K562 (cell line): ENCODE measurements at regions not wholly inside any gene's neighbourhood (a gene's known extent, or its start where the extent isn't known, plus 50 kb on each side); places are given as distances from the start of the nearest gene placed in this dataset.

Source experiments
- ATAC-seq: fragments of 200-7000 bp; cut with Tn5 transposase; 3 replicates; pipeline ENCODE4 v1.9.1; 2020; ENCODE audit warnings: moderate library complexity
- BruUV-seq: library from RNA; stranded (reverse); fragments of 400-500 nt; replicated peaks from 2 replicates; lab custom pipeline; 2021; lab: Mats Ljungman, UMichigan
- CTCF ChIA-PET: fragments of 300-600 bp; formaldehyde crosslinking; extraction: SDS; loops from one replicate; lab custom pipeline; 2021; ENCODE audit warnings: low intra/inter-chr PET ratio; lab: Yijun Ruan, JAX
- POLR2A ChIA-PET: fragments of 300-600, 350-650 bp; sonication (Branson Sonifier 250); formaldehyde crosslinking; extraction: SDS; loops from one replicate; lab custom pipeline; 2021; ENCODE audit warnings: antibody characterized with exemption, inconsistent platforms; lab: Yijun Ruan, JAX
- DNase-seq, 4 experiments: peaks; one replicate each; pipeline versions ENCODE4 v3.0.0 to v3.0.0-alpha.2; 2011 to 2018; ENCODE audit warnings: low spot score in 3 of 4, mixed read lengths in 3 of 4; ENCODE audit errors: extremely low read depth in 1 of 4
- FAIRE-seq: peaks from 2 replicates; lab custom pipeline; 2011; peaks lifted over from hg19 to GRCh38; lab: Jason Lieb, UNC
- H2AFZ ChIP-seq: 2 replicates; pipeline ENCODE4 v1.6.0; 2011; ENCODE audit warnings: low read depth, low read length, control low read depth, inconsistent platforms
- H3K27ac ChIP-seq: fragments of 200-600 bp; 3 replicates; pipeline ENCODE4 v1.8.0; 2011; ENCODE audit warnings: low read depth, mild to moderate bottlenecking, control low read depth, inconsistent platforms, low read length, moderate library complexity, mixed read lengths; ENCODE audit errors: extremely low read depth
- H3K27me3 ChIP-seq, 2 experiments: fragments of 300-600 bp in 1 of 2; 2 replicates in 1 of 2; 3 replicates in 1 of 2; pipeline versions ENCODE4 v1.6.0 to v1.8.0; 2011; ENCODE audit warnings: inconsistent platforms in 2 of 2, low read length in 2 of 2, mild to moderate bottlenecking in 1 of 2, mixed read lengths in 1 of 2, moderate library complexity in 1 of 2; ENCODE audit not compliant: control insufficient read depth in 2 of 2, insufficient read depth in 2 of 2
- H3K36me3 ChIP-seq: fragments of 300-600 bp; 3 replicates; pipeline ENCODE4 v1.8.0; 2011; ENCODE audit warnings: mild to moderate bottlenecking, low read length, inconsistent platforms; ENCODE audit not compliant: control insufficient read depth, insufficient read depth
- H3K4me1 ChIP-seq, 2 experiments: fragments of 200-600 bp in 1 of 2; replicated peaks in 1 of 2; 2 replicates in 1 of 2; 3 replicates in 1 of 2; pipeline versions ENCODE4 v1.5.1 to v1.8.0; 2011; ENCODE audit warnings: inconsistent platforms in 2 of 2, low read length in 2 of 2, mild to moderate bottlenecking in 1 of 2, mixed read lengths in 1 of 2, moderate library complexity in 1 of 2; ENCODE audit not compliant: control insufficient read depth in 2 of 2, insufficient read depth in 2 of 2
- H3K4me2 ChIP-seq: 2 replicates; pipeline ENCODE4 v1.6.1; 2011; ENCODE audit warnings: low read length, control low read depth, inconsistent platforms, mixed read lengths; ENCODE audit not compliant: insufficient read depth
- H3K4me3 ChIP-seq: fragments of 200-600 bp; sonication (generic), shearing (Covaris generic); 2 replicates; pipeline ENCODE4 v1.5.1; 2016; ENCODE audit warnings: control low read depth, inconsistent platforms
- H3K79me2 ChIP-seq: fragments of 200-600 bp; 3 replicates; pipeline ENCODE4 v1.8.0; 2011; ENCODE audit warnings: low read length, inconsistent platforms; ENCODE audit not compliant: control insufficient read depth, insufficient read depth
- H3K9ac ChIP-seq, 2 experiments: 2 replicates each; pipeline versions ENCODE4 v1.6.0 to v1.6.1; 2011; ENCODE audit warnings: low read depth in 2 of 2, low read length in 2 of 2, control low read depth in 1 of 2, inconsistent platforms in 1 of 2, mild to moderate bottlenecking in 1 of 2, mixed read lengths in 1 of 2; ENCODE audit not compliant: insufficient read depth in 1 of 2
- H3K9me1 ChIP-seq: one replicate; pipeline ENCODE4 v1.6.0; 2011; ENCODE audit warnings: inconsistent platforms, mild to moderate bottlenecking, low read length, moderate library complexity; ENCODE audit not compliant: control insufficient read depth, insufficient read depth
- H3K9me3 ChIP-seq: replicated peaks from 2 replicates; pipeline ENCODE4 v1.5.1; 2011; ENCODE audit warnings: low read depth, low read length, inconsistent platforms; ENCODE audit not compliant: control insufficient read depth, insufficient read depth
- H4K20me1 ChIP-seq: replicated peaks from 2 replicates; pipeline ENCODE4 v1.6.1; 2011; ENCODE audit warnings: low read length, inconsistent platforms, mixed read lengths; ENCODE audit not compliant: control insufficient read depth, insufficient read depth
- ARNT ChIP-seq, 2 experiments: fragments of 450-650 bp; IDR thresholded peaks; 2 replicates each; pipeline ENCODE4 v1.6.1; 2016; ENCODE audit warnings: mild to moderate bottlenecking in 1 of 2
- CREB1 ChIP-seq, 2 experiments: sonication (generic) in 1 of 2; formaldehyde crosslinking in 1 of 2; IDR thresholded peaks; 2 replicates each; pipeline versions ENCODE4 v1.6.1 to v1.8.0; 2012 to 2022; ENCODE audit warnings: inconsistent platforms in 1 of 2, mild to moderate bottlenecking in 1 of 2, missing genetic modification reagents in 1 of 2, moderate library complexity in 1 of 2
- FOXP4 ChIP-seq: sonication (generic); formaldehyde crosslinking; IDR thresholded peaks from 2 replicates; pipeline ENCODE4 v1.8.0; 2022; ENCODE audit warnings: mild to moderate bottlenecking, missing genetic modification reagents, borderline replicate concordance
- GTF2E2 ChIP-seq: fragments of 200-800 bp; sonication (Bioruptor generic); IDR thresholded peaks from 2 replicates; pipeline ENCODE4 v1.6.1; 2016; ENCODE audit warnings: missing genetic modification characterization, missing compliant biosample characterization
- HMG20A ChIP-seq: fragments of 450-650 bp; formaldehyde crosslinking; conservative IDR thresholded peaks from 2 replicates; pipeline ENCODE4 v1.4.0; 2020; ENCODE audit warnings: mild to moderate bottlenecking, mixed read lengths
- JUNB ChIP-seq: fragments of 450-650 bp; formaldehyde crosslinking; conservative IDR thresholded peaks from 2 replicates; pipeline ENCODE4 v1.4.0; 2020; ENCODE audit warnings: mild to moderate bottlenecking
- KDM4B ChIP-seq, 2 experiments: fragments of 450-650 bp in 1 of 2; sonication (generic) in 1 of 2; IDR thresholded peaks; 2 replicates each; pipeline ENCODE4 v1.6.1; 2016 to 2017; ENCODE audit warnings: borderline replicate concordance in 2 of 2, antibody characterized with exemption in 1 of 2, low read depth in 1 of 2, mild to moderate bottlenecking in 1 of 2
- MCM3 ChIP-seq: fragments of 450-650 bp; IDR thresholded peaks from 2 replicates; pipeline ENCODE4 v1.6.1; 2016
- NFRKB ChIP-seq: fragments of 450-650 bp; IDR thresholded peaks from 2 replicates; pipeline ENCODE4 v1.6.1; 2016; ENCODE audit warnings: low read depth
- PCBP1 ChIP-seq: fragments of 200-400 bp; formaldehyde crosslinking; IDR thresholded peaks from 2 replicates; pipeline ENCODE4 v1.6.1; 2018; ENCODE audit warnings: mild to moderate bottlenecking, low read depth, low read length; ENCODE audit not compliant: poor library complexity, severe bottlenecking
- STAT5B ChIP-seq: fragments of 250-450 bp; sonication (Bioruptor Pico); IDR thresholded peaks from 2 replicates; pipeline ENCODE4 v1.8.0; 2021; ENCODE audit warnings: mild to moderate bottlenecking, inconsistent platforms
- TOE1 ChIP-seq, 2 experiments: fragments of 450-650 bp in 1 of 2; sonication (generic) in 1 of 2; formaldehyde crosslinking in 1 of 2; IDR thresholded peaks; 2 replicates each; pipeline versions ENCODE4 v1.7.1 to v1.8.0; 2016 to 2022; ENCODE audit warnings: borderline replicate concordance in 2 of 2, mild to moderate bottlenecking in 2 of 2, antibody characterized with exemption in 1 of 2, inconsistent platforms in 1 of 2, low read depth in 1 of 2, missing genetic modification reagents in 1 of 2, moderate library complexity in 1 of 2
- YBX1 ChIP-seq: fragments of 450-650 bp; IDR thresholded peaks from 2 replicates; pipeline ENCODE4 v1.7.1; 2016; ENCODE audit warnings: mild to moderate bottlenecking
- ZC3H4 ChIP-seq: sonication (generic); formaldehyde crosslinking; IDR thresholded peaks from 2 replicates; pipeline ENCODE4 v1.9.0; 2021; ENCODE audit warnings: missing genetic modification reagents, borderline replicate concordance
- ZNF76 ChIP-seq: fragments of 250-450 bp; sonication (Bioruptor Pico); IDR thresholded peaks from 2 replicates; pipeline ENCODE4 v1.4.0; 2020; ENCODE audit warnings: mild to moderate bottlenecking, moderate library complexity, borderline replicate concordance
- ZSCAN32 ChIP-seq: fragments of 450-650 bp; formaldehyde crosslinking; IDR thresholded peaks from 2 replicates; pipeline ENCODE4 v1.4.0; 2020; ENCODE audit warnings: mild to moderate bottlenecking, moderate library complexity
- WGBS: fragments of 100-300 bp; shearing (Covaris generic); methylation state at CpG from one replicate; pipeline ENCODE4 v1.1.6; 2016; ENCODE audit warnings: low coverage, mixed read lengths; ENCODE audit not compliant: insufficient coverage; ENCODE audit errors: missing lambda C conversion rate; 5-methylcytosine and 5-hydroxymethylcytosine counted together
- in situ Hi-C: fragments of 300-500 bp; cut with MboI; formaldehyde crosslinking; loops from 4 replicates; pipeline ENCODE4 v1.15.0; 2018; ENCODE audit warnings: inconsistent platforms, mixed read lengths
- intact Hi-C: fragments of 100-400 bp; cut with micrococcal nuclease; formaldehyde crosslinking; loops from 2 replicates; pipeline ENCODE4 v1.14.2; 2022
- TF ChIP-seq, protein P1 (sequence below): fragments of 450-650 bp; formaldehyde crosslinking; IDR thresholded peaks from 2 replicates; pipeline ENCODE4 v1.4.0; 2020; ENCODE audit warnings: mild to moderate bottlenecking, moderate library complexity
- TF ChIP-seq, protein P2 (sequence below): sonication (generic); formaldehyde crosslinking; IDR thresholded peaks from 2 replicates; pipeline ENCODE4 v1.8.1; 2022; ENCODE audit warnings: missing genetic modification reagents

GRCh38 chr15:62517541-62517940 is 352.5 kb upstream of the C2CD4B start:
- TF ChIP-seq ZNF76 (CRISPR knock-in tag): no peak
- TF ChIP-seq, protein P1, sequence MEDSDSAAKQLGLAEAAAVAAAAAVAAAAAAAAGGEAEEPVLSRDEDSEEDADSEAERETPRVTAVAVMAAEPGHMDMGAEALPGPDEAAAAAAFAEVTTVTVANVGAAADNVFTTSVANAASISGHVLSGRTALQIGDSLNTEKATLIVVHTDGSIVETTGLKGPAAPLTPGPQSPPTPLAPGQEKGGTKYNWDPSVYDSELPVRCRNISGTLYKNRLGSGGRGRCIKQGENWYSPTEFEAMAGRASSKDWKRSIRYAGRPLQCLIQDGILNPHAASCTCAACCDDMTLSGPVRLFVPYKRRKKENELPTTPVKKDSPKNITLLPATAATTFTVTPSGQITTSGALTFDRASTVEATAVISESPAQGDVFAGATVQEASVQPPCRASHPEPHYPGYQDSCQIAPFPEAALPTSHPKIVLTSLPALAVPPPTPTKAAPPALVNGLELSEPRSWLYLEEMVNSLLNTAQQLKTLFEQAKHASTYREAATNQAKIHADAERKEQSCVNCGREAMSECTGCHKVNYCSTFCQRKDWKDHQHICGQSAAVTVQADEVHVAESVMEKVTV (CRISPR knock-in tag): no peak
- TF ChIP-seq STAT5B: no peak
- no peak for TF ChIP-seq ARNT (IDR thresholded peaks at IDR 0.05)
- no peak for TF ChIP-seq ZSCAN32
- TF ChIP-seq KDM4B (IDR thresholded peaks at IDR 0.05; ENCODE audit: borderline replicate concordance in 2 of 2, low read depth in 1 of 2): no peak
- TF ChIP-seq, protein P2, sequence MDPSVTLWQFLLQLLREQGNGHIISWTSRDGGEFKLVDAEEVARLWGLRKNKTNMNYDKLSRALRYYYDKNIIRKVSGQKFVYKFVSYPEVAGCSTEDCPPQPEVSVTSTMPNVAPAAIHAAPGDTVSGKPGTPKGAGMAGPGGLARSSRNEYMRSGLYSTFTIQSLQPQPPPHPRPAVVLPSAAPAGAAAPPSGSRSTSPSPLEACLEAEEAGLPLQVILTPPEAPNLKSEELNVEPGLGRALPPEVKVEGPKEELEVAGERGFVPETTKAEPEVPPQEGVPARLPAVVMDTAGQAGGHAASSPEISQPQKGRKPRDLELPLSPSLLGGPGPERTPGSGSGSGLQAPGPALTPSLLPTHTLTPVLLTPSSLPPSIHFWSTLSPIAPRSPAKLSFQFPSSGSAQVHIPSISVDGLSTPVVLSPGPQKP: no peak
- no peak for TF ChIP-seq JUNB (CRISPR knock-in tag)
- TF ChIP-seq FOXP4 (CRISPR knock-in tag): no peak
- TF ChIP-seq TOE1 (IDR thresholded peaks at IDR 0.05; ENCODE audit: borderline replicate concordance): no peak
- no peak for TF ChIP-seq TOE1 (CRISPR knock-in tag; IDR thresholded peaks at IDR 0.05; ENCODE audit: borderline replicate concordance, low read depth)
- no peak for TF ChIP-seq MCM3
- TF ChIP-seq CREB1 (IDR thresholded peaks at IDR 0.05): no peak
- TF ChIP-seq CREB1 (CRISPR knock-in tag; IDR thresholded peaks at IDR 0.05): no peak
- TF ChIP-seq NFRKB: no peak
- TF ChIP-seq GTF2E2 (tag): no peak
- TF ChIP-seq HMG20A (CRISPR knock-in tag): no peak
- no peak for TF ChIP-seq YBX1
- TF ChIP-seq ZC3H4 (CRISPR knock-in tag): no peak
- TF ChIP-seq PCBP1: no peak
- WGBS: 6% methylated on average over 1 of the region's 1 CpG
- FAIRE-seq (no peak), DNase-seq (no peak), ATAC-seq (no peak)
- H3K4me1 ChIP-seq: no peaks in the 10 kb centered on the region
- no peaks in the 10 kb centered on the region for H3K36me3 ChIP-seq
- BruUV-seq: no TSS peak
- no peak overlapping the region for H3K4me3 ChIP-seq
- in situ Hi-C loops (no loop called here), intact Hi-C loops (no loop called here)
- 0 out of 2 replicates have a peak, but pooled peaks cover 3% of the 10 kb centered on the region for H4K20me1 ChIP-seq
- H3K9me3 ChIP-seq: no peaks in the 10 kb centered on the region
- no peak overlapping the region for H3K27ac ChIP-seq
- H3K9me1 ChIP-seq: no peaks in the 10 kb centered on the region
- peaks cover 3 to 5% of the 10 kb centered on the region in 2 experiments; a peak in 3 of 5 replicates for H3K27me3 ChIP-seq
- no peak overlapping the region for H3K4me2 ChIP-seq
- ChIA-PET CTCF (no interaction called here), POLR2A (no interaction called here)
- H3K9ac ChIP-seq: no peak overlapping the region
- H2AFZ ChIP-seq: no peak overlapping the region
- no peaks in the 10 kb centered on the region for H3K79me2 ChIP-seq
